Fibroblast of villous mesenchyme (primary cell): ENCODE measurements at regions not wholly inside any gene's neighbourhood (a gene's known extent, or its start where the extent isn't known, plus 50 kb on each side); places are given as distances from the start of the nearest gene placed in this dataset.

ENCODE experiments used
- DNase-seq: peaks from one replicate; pipeline ENCODE4 v3.0.0-alpha.2; 2010; ENCODE audit warnings: low read depth
- H3K4me3 ChIP-seq: 2 replicates; pipeline ENCODE4 v1.5.1; 2011; ENCODE audit warnings: low read depth, mild to moderate bottlenecking, low read length
- CTCF ChIP-seq: IDR thresholded peaks from 2 replicates; pipeline ENCODE4 v1.5.1; 2012; ENCODE audit warnings: low read depth, mild to moderate bottlenecking, low read length; ENCODE audit not compliant: insufficient read depth

- TF ChIP-seq CTCF: no peak
- DNase-seq: no peak
- H3K4me3 ChIP-seq: no peak overlapping the region
Measured at GRCh38 chr17:6249732-6250131, 179.6 kb downstream of the WSCD1 start.

GRCh38 chr17:6248061-6248460 is 177.9 kb downstream of the WSCD1 start:
- no peak overlapping the region for H3K4me3 ChIP-seq
- no peak for TF ChIP-seq CTCF
- no peak for DNase-seq

GRCh38 chr17:6245301-6246177 is 175.4 kb downstream of the WSCD1 start:
- no peak overlapping the region for H3K4me3 ChIP-seq
- DNase-seq: no peak
- no peak for TF ChIP-seq CTCF

- no peak for TF ChIP-seq CTCF
- DNase-seq: no peak
- no peak overlapping the region for H3K4me3 ChIP-seq
Measured at GRCh38 chr17:6244796-6245195, 174.6 kb downstream of the WSCD1 start.

- no peak overlapping the region for H3K4me3 ChIP-seq
- DNase-seq: no peak
- no peak for TF ChIP-seq CTCF
Measured at GRCh38 chr17:6244253-6244652, 174.1 kb downstream of the WSCD1 start.

- no peak overlapping the region for H3K4me3 ChIP-seq
- DNase-seq: no peak
- no peak for TF ChIP-seq CTCF
Measured at GRCh38 chr17:6243186-6243585, 173.0 kb downstream of the WSCD1 start.

GRCh38 chr17:6241996-6242395 is 171.8 kb downstream of the WSCD1 start:
- no peak overlapping the region for H3K4me3 ChIP-seq
- no peak for TF ChIP-seq CTCF
- DNase-seq: no peak
